ENCODE measurements at regions not wholly inside any gene's neighbourhood (a gene's known extent, or its start where the extent isn't known, plus 50 kb on each side); places are given as distances from the start of the nearest gene placed in this dataset.
"Not testable (repeated sequence)": the region's sequence is repeated elsewhere in the genome, so short reads cannot be mapped to it uniquely, and the experiment has no call there.

DNA sequence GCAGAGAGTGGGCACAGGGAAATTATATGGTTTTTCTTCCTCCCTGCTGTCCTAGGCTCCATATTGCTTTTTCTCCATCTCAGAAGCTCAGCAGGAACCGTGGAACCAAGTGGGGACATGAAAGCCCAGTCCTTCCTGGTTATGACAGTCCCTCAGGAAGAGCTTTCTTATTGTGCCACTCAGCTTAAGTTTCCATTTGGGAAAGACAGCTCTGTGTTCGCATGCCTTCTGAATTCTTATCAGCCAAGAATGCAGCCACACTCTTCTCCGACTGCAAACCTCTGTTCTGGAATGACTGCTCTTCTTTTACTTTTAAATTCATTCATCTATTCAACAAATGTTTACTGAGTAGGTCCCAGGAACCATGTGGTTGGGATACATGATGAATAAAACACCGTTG, 58.0 kb upstream of the PPARGC1A start:
- no peak for DNase-seq (ENCODE audit: low spot score)

DNA sequence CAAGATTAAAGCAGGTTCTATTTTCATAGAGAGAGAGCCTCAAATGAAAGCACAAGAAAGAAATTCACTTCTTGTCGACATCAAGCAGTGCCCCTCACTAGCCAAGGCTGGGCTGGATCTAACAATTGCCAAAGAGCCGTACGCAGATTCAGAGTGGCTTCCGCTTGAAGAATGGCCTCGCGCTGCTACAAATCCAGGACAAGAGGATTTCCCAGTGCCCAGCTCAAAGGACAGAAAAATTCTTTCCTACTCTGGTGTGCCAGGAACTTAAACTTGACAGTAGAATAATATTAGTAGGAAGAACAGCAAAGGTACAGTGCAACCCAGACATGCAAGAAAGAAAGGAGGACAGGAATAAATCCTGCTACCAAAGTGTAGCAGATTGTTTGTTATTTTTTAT, 56.5 kb upstream of the PPARGC1A start:
- no peak for DNase-seq (ENCODE audit: low spot score)

DNA sequence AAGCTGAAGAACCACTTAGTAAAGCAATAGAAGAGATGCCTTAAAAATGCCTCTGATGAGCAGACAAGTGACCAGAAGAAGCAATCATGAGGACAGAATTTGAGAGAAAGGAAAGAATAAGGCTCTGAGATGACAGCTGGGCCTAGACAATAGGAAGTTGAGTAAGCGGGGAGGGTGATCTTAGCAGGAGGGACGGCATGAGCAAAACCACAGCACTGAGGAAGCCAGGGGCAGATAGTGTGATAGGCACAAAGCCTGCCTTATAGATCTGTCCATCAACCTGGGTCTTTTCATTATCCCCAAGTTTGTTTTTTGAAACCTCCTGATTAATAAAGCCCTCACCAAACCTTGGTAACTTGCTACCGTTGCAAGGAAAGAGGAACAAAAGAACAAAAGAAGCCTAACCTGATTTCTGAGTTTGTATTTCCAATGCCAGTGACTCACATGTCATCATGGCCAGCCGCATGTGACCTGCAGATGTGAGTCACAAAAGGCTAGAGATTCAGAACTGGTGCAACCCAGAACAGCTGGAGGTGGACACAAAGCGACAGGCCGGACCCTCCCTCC, 55.7 kb upstream of the PPARGC1A start:
- no peak for DNase-seq (ENCODE audit: low spot score)

DNA sequence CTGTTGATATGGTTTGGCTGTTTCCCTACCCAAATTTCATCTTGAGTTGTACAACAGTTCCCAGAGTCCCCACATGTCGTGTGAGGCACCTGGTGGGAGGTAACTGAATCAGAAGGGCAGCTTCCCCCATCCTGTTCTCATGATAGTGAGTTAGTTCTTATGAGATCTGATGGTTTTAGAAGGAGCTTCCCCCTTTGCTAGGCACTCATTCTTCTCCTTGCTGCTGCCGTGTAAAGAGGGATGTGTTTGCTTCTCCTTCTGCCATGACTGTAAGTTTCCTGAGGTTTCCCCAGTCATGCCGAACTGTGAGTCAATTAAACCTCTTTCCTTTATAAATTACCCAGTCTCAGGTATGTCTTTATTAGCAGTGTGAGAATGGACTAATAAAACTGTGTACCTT, 54.7 kb upstream of the PPARGC1A start:
- DNase-seq (ENCODE audit: low spot score), result not testable (repeated sequence)

DNA sequence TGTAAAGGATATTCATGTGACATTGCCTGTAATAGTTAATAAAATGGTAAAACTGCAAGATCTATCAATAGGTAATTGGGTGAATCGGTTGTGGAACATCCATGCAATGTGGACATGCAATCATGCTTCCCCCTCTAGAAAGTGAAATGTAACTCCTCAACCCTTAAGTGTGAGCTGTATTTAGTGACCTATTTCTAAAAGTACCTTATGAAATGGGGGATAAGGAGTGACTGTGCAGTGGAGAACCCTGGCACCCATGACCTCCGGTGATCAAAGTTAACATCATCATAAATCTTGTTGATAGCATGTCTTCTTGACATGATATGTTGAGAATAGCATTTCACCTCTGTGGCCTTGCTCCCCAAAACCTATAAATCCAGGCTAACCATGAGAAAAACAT, 53.6 kb upstream of the PPARGC1A start:
- no peak for DNase-seq (ENCODE audit: low spot score)

DNA sequence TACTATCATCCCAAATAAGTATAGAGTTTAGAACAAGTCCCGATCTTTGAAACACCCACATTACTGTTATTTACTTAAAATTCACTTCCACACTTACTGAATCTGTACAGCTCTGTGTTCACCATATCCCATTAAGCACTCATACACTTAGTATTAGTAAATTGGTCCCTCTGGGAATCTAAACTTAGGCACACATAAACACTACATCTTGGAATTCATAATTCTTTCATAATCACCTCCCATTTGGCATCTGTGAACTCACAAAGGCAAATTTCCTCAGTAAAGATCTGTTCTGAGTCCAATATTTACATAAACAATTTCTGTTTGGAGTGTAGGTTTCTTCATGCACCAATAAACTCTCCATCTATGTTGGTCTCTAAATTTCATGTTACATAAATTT, 52.6 kb upstream of the PPARGC1A start:
- no peak for DNase-seq (ENCODE audit: low spot score)
